HepG2 (cell line): ENCODE measurements at regions not wholly inside any gene's neighbourhood (a gene's known extent, or its start where the extent isn't known, plus 50 kb on each side); places are given as distances from the start of the nearest gene placed in this dataset.

Source experiments
- ARID3A ChIP-seq: IDR thresholded peaks from 2 replicates; pipeline ENCODE4 v1.6.1; 2012; ENCODE audit warnings: low read depth, low read length, improper control_type of control experiment
- ATF7 ChIP-seq, 2 experiments: fragments of 450-650 bp in 1 of 2; sonication (generic) in 1 of 2; formaldehyde crosslinking in 1 of 2; IDR thresholded peaks; 2 replicates each; pipeline versions ENCODE4 v1.4.0 to v1.6.1; 2016 to 2020; ENCODE audit warnings: antibody characterized with exemption in 1 of 2, mild to moderate bottlenecking in 1 of 2, missing genetic modification reagents in 1 of 2
- CTCF ChIP-seq: sonication (generic); formaldehyde crosslinking; IDR thresholded peaks from 2 replicates; pipeline ENCODE4 v1.5.0; 2020; ENCODE audit warnings: mild to moderate bottlenecking, missing genetic modification reagents, moderate library complexity
- ETV5 ChIP-seq: IDR thresholded peaks from 2 replicates; pipeline ENCODE4 v1.6.1; 2018; ENCODE audit warnings: missing biosample characterization, missing genetic modification reagents, inconsistent platforms, borderline replicate concordance
- JDP2 ChIP-seq: sonication (generic); formaldehyde crosslinking; IDR thresholded peaks from 2 replicates; pipeline ENCODE4 v1.8.1; 2022; ENCODE audit warnings: missing genetic modification reagents, borderline replicate concordance
- KDM2A ChIP-seq: sonication (generic); formaldehyde crosslinking; IDR thresholded peaks from 2 replicates; pipeline ENCODE4 v1.4.0; 2020; ENCODE audit warnings: low read depth, missing genetic modification reagents, borderline replicate concordance
- PRDM4 ChIP-seq: sonication (generic); formaldehyde crosslinking; IDR thresholded peaks from 2 replicates; pipeline ENCODE4 v1.9.0; 2021; ENCODE audit warnings: missing genetic modification reagents, borderline replicate concordance
- RAD21 ChIP-seq: fragments of 450-650 bp; formaldehyde crosslinking; IDR thresholded peaks from 2 replicates; pipeline ENCODE4 v1.5.0; 2020; ENCODE audit warnings: mild to moderate bottlenecking
- RBM22 ChIP-seq: fragments of 200-400 bp; formaldehyde crosslinking; optimal IDR thresholded peaks from 2 replicates; pipeline ENCODE3; 2017; ENCODE audit warnings: mild to moderate bottlenecking, low read length, moderate library complexity
- SSRP1 ChIP-seq: IDR thresholded peaks from 2 replicates; pipeline ENCODE4 v1.6.1; 2016; ENCODE audit warnings: control low read depth
- STAG1 ChIP-seq: sonication (generic); formaldehyde crosslinking; IDR thresholded peaks from 2 replicates; pipeline ENCODE4 v1.4.0; 2020; ENCODE audit warnings: missing genetic modification reagents
- TGIF2 ChIP-seq: IDR thresholded peaks from 2 replicates; pipeline ENCODE4 v1.6.1; 2016; ENCODE audit warnings: control low read depth, missing compliant biosample characterization
- ZBTB14 ChIP-seq: sonication (generic); formaldehyde crosslinking; IDR thresholded peaks from 2 replicates; pipeline ENCODE4 v1.4.0; 2020; ENCODE audit warnings: missing genetic modification reagents
- ZNF451 ChIP-seq: sonication (generic); formaldehyde crosslinking; IDR thresholded peaks from 2 replicates; pipeline ENCODE4 v1.5.0; 2020; ENCODE audit warnings: mild to moderate bottlenecking, missing genetic modification reagents
- ZNF644 ChIP-seq: IDR thresholded peaks from 2 replicates; pipeline ENCODE4 v1.6.1; 2016; ENCODE audit warnings: low read depth
- ZNF646 ChIP-seq: sonication (generic); formaldehyde crosslinking; IDR thresholded peaks from 2 replicates; pipeline ENCODE4 v1.9.0; 2021; ENCODE audit warnings: mild to moderate bottlenecking, missing genetic modification reagents
- ZNF879 ChIP-seq: sonication (generic); formaldehyde crosslinking; IDR thresholded peaks from 2 replicates; pipeline ENCODE4 v1.8.1; 2023; ENCODE audit warnings: missing genetic modification reagents

- TF ChIP-seq CTCF (peak; percentile 84), ZNF646 (no peak), ETV5 (CRISPR knock-in tag) (no peak), ARID3A (no peak), ZBTB14 (CRISPR knock-in tag) (no peak), RBM22 (no peak), TGIF2 (CRISPR knock-in tag) (no peak), ZNF644 (no peak), SSRP1 (no peak), PRDM4 (no peak), STAG1 (CRISPR knock-in tag) (peak; percentile 70), RAD21 (CRISPR knock-in tag) (0 out of 2 replicates have a peak, but pooled peaks have one; percentile 11), JDP2 (CRISPR knock-in tag) (no peak), ATF7 (IDR thresholded peaks at IDR 0.05) (no peak), ATF7 (CRISPR knock-in tag; IDR thresholded peaks at IDR 0.05) (no peak), KDM2A (CRISPR knock-in tag) (peak; percentile 53; the same call in 1 of the 2 replicates), ZNF451 (CRISPR knock-in tag) (no peak), ZNF879 (CRISPR knock-in tag) (no peak)
These were observed 515.7 kb upstream of the ATXN7L3B start (continued) for GRCh38 chr12:74021937-74022336.
